Omental fat pad (tissue), 3 donors: ENCODE measurements at regions not wholly inside any gene's neighbourhood (a gene's known extent, or its start where the extent isn't known, plus 50 kb on each side); places are given as distances from the start of the nearest gene placed in this dataset.

Experiments used
- ATAC-seq: fragments of 150-250 bp; one replicate; pipeline ENCODE4 v1.9.1; 2016; ENCODE audit warnings: mild to moderate bottlenecking, moderate library complexity; ENCODE audit not compliant: low FRiP score
- DNase-seq: peaks from one replicate; pipeline ENCODE4 v3.0.0-alpha.2; 2019; ENCODE audit warnings: low spot score
- CTCF ChIP-seq, 3 donors: fragments of 450-650 bp; IDR thresholded peaks; one replicate each; pipeline ENCODE4 v1.5.1; 2016 to 2017; ENCODE audit warnings: antibody characterized with exemption in 3 of 3, mild to moderate bottlenecking in 3 of 3, moderate library complexity in 2 of 3

- DNase-seq, result no peak
Observed at GRCh38 chr1:4028139-4028501, 128.0 kb upstream of the C1orf174 start.

GRCh38 chr1:4029376-4029775 lies 129.3 kb upstream of the C1orf174 start:
- TF ChIP-seq CTCF (IDR thresholded peaks at IDR 0.05), result no peak
- no peak for DNase-seq
- ATAC-seq, result no peak

More at GRCh38 chr1:4028139-4028501, 128.0 kb upstream of the C1orf174 start:
- no peak for ATAC-seq
- no peak for TF ChIP-seq CTCF (IDR thresholded peaks at IDR 0.05)

GRCh38 chr1:4032571-4032970 lies 132.5 kb upstream of the C1orf174 start:
- DNase-seq, result no peak
- ATAC-seq, result no peak
- TF ChIP-seq CTCF (IDR thresholded peaks at IDR 0.05), result no peak

- DNase-seq, result no peak
- ATAC-seq, result no peak
- no peak for TF ChIP-seq CTCF (IDR thresholded peaks at IDR 0.05)
Observed at GRCh38 chr1:4033129-4033676, 133.1 kb upstream of the C1orf174 start.

GRCh38 chr1:4033713-4034112 lies 133.6 kb upstream of the C1orf174 start:
- no peak for DNase-seq
- no peak for ATAC-seq
- TF ChIP-seq CTCF (IDR thresholded peaks at IDR 0.05), result no peak

- TF ChIP-seq CTCF (IDR thresholded peaks at IDR 0.05), result no peak
- ATAC-seq, result no peak
- DNase-seq, result no peak
Observed at GRCh38 chr1:4034318-4034887, 134.3 kb upstream of the C1orf174 start.

- TF ChIP-seq CTCF (IDR thresholded peaks at IDR 0.05), result no peak
- DNase-seq (no peak), ATAC-seq (no peak)
Observed at GRCh38 chr1:4044967-4045366, 144.9 kb upstream of the C1orf174 start.
